OCI-LY1 (cell line): ENCODE measurements at regions not wholly inside any gene's neighbourhood (a gene's known extent, or its start where the extent isn't known, plus 50 kb on each side); places are given as distances from the start of the nearest gene placed in this dataset.

ENCODE experiments used
- H2AFZ ChIP-seq: fragments of 200-600 bp; sonication (generic), shearing (Covaris generic); 2 replicates; pipeline ENCODE4 v1.6.0; 2014; ENCODE audit warnings: antibody characterized with exemption, mild to moderate bottlenecking, low read length
- H3F3A ChIP-seq: fragments of 200-600 bp; sonication (generic), shearing (Covaris generic); 2 replicates; pipeline ENCODE4 v1.6.0; 2014; ENCODE audit warnings: mild to moderate bottlenecking, antibody characterized with exemption, low read length, moderate library complexity; ENCODE audit not compliant: insufficient read depth
- H3K27ac ChIP-seq: fragments of 200-600 bp; sonication (generic); 2 replicates; pipeline ENCODE4 v1.5.1; 2014; ENCODE audit warnings: low read length, mixed run types, mild to moderate bottlenecking, low read depth; ENCODE audit not compliant: poor library complexity, severe bottlenecking
- H3K27me3 ChIP-seq: fragments of 200-600 bp; sonication (generic); 2 replicates; pipeline ENCODE4 v1.6.0; 2014; ENCODE audit warnings: antibody characterized with exemption, mild to moderate bottlenecking, low read length, moderate library complexity; ENCODE audit not compliant: insufficient read depth
- H3K36me3 ChIP-seq: fragments of 200-600 bp; sonication (generic); 2 replicates; pipeline ENCODE4 v1.6.1; 2014; ENCODE audit warnings: mild to moderate bottlenecking, antibody characterized with exemption, low read length, moderate library complexity, mixed read lengths; ENCODE audit not compliant: insufficient read depth
- H3K4me1 ChIP-seq: fragments of 200-600 bp; sonication (generic); 2 replicates; pipeline ENCODE4 v1.5.1; 2014; ENCODE audit warnings: mild to moderate bottlenecking, low read length, moderate library complexity; ENCODE audit not compliant: insufficient read depth, severe bottlenecking
- H3K4me2 ChIP-seq: fragments of 200-600 bp; sonication (generic), shearing (Covaris generic); 2 replicates; pipeline ENCODE4 v1.6.1; 2014; ENCODE audit warnings: low read length
- H3K4me3 ChIP-seq: fragments of 200-600 bp; sonication (generic); 2 replicates; pipeline ENCODE4 v1.5.1; 2014; ENCODE audit warnings: low read length, low read depth, mild to moderate bottlenecking, mixed read lengths; ENCODE audit not compliant: poor library complexity, severe bottlenecking
- H3K79me2 ChIP-seq: fragments of 200-600 bp; shearing (Covaris generic); 2 replicates; pipeline ENCODE4 v1.6.1; 2016; ENCODE audit warnings: mixed run types, low read length, mixed read lengths; ENCODE audit not compliant: insufficient read depth
- H3K9ac ChIP-seq: fragments of 200-600 bp; sonication (generic), shearing (Covaris generic); 2 replicates; pipeline ENCODE4 v1.6.1; 2014; ENCODE audit warnings: mild to moderate bottlenecking, low read length, mixed read lengths
- H3K9me2 ChIP-seq: fragments of 200-600 bp; sonication (generic), shearing (Covaris generic); 2 replicates; pipeline ENCODE4 v1.6.1; 2014; ENCODE audit warnings: low read depth, mild to moderate bottlenecking, low read length, mixed read lengths
- H3K9me3 ChIP-seq: fragments of 200-600 bp; shearing (Covaris generic); 2 replicates; pipeline ENCODE4 v1.6.1; 2014; ENCODE audit warnings: low read length, mixed read lengths
- H4K20me1 ChIP-seq: fragments of 200-600 bp; sonication (generic), shearing (Covaris generic); 2 replicates; pipeline ENCODE4 v1.6.0; 2016; ENCODE audit warnings: mild to moderate bottlenecking, low read length; ENCODE audit not compliant: insufficient read depth
- CTCF ChIP-seq: fragments of 200-600 bp; sonication (generic), shearing (Covaris generic); IDR thresholded peaks from 2 replicates; pipeline ENCODE4 v1.5.1; 2017; ENCODE audit warnings: mild to moderate bottlenecking, antibody characterized with exemption, low read length, moderate library complexity, mixed read lengths
- EZH2 ChIP-seq: fragments of 200-600 bp; sonication (generic), shearing (Covaris generic); IDR thresholded peaks from 2 replicates; pipeline ENCODE4 v1.8.0; 2017; ENCODE audit warnings: borderline replicate concordance, mixed run types, mild to moderate bottlenecking, antibody characterized with exemption, low read length, moderate library complexity, mixed read lengths

- Histone ChIP-seq H3K4me3 (no peak overlapping the region), H3K9me3 (no peaks in the 10 kb centered on the region), H4K20me1 (no peaks in the 10 kb centered on the region), H3K79me2 (no peaks in the 10 kb centered on the region), H3F3A (no peaks in the 10 kb centered on the region), H3K27ac (no peak overlapping the region), H3K36me3 (no peaks in the 10 kb centered on the region), H3K27me3 (no peaks in the 10 kb centered on the region), H3K4me1 (no peaks in the 10 kb centered on the region), H3K9ac (no peak overlapping the region), H3K4me2 (no peak overlapping the region), H3K9me2 (no peaks in the 10 kb centered on the region), H2AFZ (no peak overlapping the region)
- no peak for TF ChIP-seq EZH2
- no peak for TF ChIP-seq CTCF
These were observed 67.8 kb downstream of the SOX11 start for GRCh38 chr2:5759949-5760348.

- TF ChIP-seq EZH2 = no peak
- no peak for TF ChIP-seq CTCF
- H4K20me1 ChIP-seq = no peaks in the 10 kb centered on the region
- no peak overlapping the region for H3K4me2 ChIP-seq
- no peak overlapping the region for H3K27ac ChIP-seq
- H3F3A ChIP-seq = no peaks in the 10 kb centered on the region
- no peaks in the 10 kb centered on the region for H3K9me2 ChIP-seq
- H2AFZ ChIP-seq = no peak overlapping the region
- no peak overlapping the region for H3K4me3 ChIP-seq
- H3K9me3 ChIP-seq = no peaks in the 10 kb centered on the region
- H3K79me2 ChIP-seq = no peaks in the 10 kb centered on the region
- H3K9ac ChIP-seq = no peak overlapping the region
- H3K27me3 ChIP-seq = no peaks in the 10 kb centered on the region
- no peaks in the 10 kb centered on the region for H3K36me3 ChIP-seq
- H3K4me1 ChIP-seq = no peaks in the 10 kb centered on the region
These were observed 71.3 kb downstream of the SOX11 start for GRCh38 chr2:5763531-5763930.

DNA sequence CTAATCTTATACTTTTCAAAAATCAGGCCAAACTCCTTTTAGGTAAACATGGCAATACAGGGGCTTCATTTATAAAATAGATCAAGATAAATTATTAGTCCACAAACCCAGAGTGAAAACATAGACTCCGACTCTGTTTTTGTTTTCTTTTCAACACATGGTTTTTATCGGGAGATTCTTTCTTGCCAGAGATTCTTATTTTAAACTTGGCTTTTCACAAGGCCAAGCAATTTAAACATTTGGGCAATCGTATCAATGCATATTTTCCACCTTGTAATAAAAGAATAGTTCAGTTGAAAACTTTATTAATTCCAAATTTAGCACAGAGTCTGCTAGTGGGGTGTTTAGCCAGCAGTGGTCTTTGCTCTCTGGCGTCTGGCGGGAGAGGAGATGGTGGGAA is 71.9 kb downstream of the SOX11 start:
- Histone ChIP-seq H3K4me1 (no peaks in the 10 kb centered on the region), H2AFZ (no peak overlapping the region), H3K4me3 (no peak overlapping the region), H3K4me2 (no peak overlapping the region), H3K9me2 (no peaks in the 10 kb centered on the region), H3K27ac (no peak overlapping the region), H3K27me3 (no peaks in the 10 kb centered on the region), H3K36me3 (no peaks in the 10 kb centered on the region), H3F3A (no peaks in the 10 kb centered on the region), H3K9me3 (no peaks in the 10 kb centered on the region), H3K79me2 (no peaks in the 10 kb centered on the region), H4K20me1 (no peaks in the 10 kb centered on the region), H3K9ac (no peak overlapping the region)
- no peak for TF ChIP-seq CTCF
- no peak for TF ChIP-seq EZH2
